HCT116 (cell line): ENCODE measurements at regions not wholly inside any gene's neighbourhood (a gene's known extent, or its start where the extent isn't known, plus 50 kb on each side); places are given as distances from the start of the nearest gene placed in this dataset.

Experiments used
- ATAC-seq: fragments of 200-7000 bp; cut with Tn5 transposase; 2 replicates; pipeline ENCODE4 v1.9.1; 2020; ENCODE audit warnings: mild to moderate bottlenecking, moderate library complexity
- BruUV-seq: library from RNA; stranded (reverse); fragments of 400-500 nt; replicated peaks from 2 replicates; lab custom pipeline; 2021; lab: Mats Ljungman, UMichigan
- CTCF ChIA-PET: fragments of 300-600 bp; sonication (Branson Sonifier 250); formaldehyde crosslinking; loops from one replicate; lab custom pipeline; 2021; ENCODE audit warnings: antibody characterized with exemption; lab: Charles Lee
- POLR2A ChIA-PET: fragments of 300-600, 350-600 bp; sonication (Branson Sonifier 250); formaldehyde crosslinking; loops from one replicate; lab custom pipeline; 2021; ENCODE audit warnings: antibody characterized with exemption; lab: Charles Lee
- RAD21 ChIA-PET, 2 experiments: fragments of 300-600 bp; sonication (Branson Sonifier 250); formaldehyde crosslinking; loops; one replicate each; lab custom pipeline; 2023; ENCODE audit warnings: low total read pairs in 2 of 2; ENCODE audit not compliant: uncharacterized antibody in 2 of 2, unreplicated experiment in 2 of 2, low non-redundant PET in 1 of 2; lab: Charles Lee
- DNase-seq: peaks from one replicate; pipeline ENCODE4 v3.0.0-alpha.2; 2010; ENCODE audit warnings: low read depth, low spot score
- H2AFZ ChIP-seq: fragments of 200-600 bp; shearing (Covaris generic), sonication (generic); 2 replicates; pipeline ENCODE4 v1.6.1; 2017; ENCODE audit warnings: low read depth, mixed run types, mixed read lengths, antibody characterized with exemption, low read length; ENCODE audit not compliant: poor library complexity, severe bottlenecking
- H3K27ac ChIP-seq: 2 replicates; pipeline ENCODE4 v1.5.1; 2012; ENCODE audit warnings: low read depth, low read length
- H3K27me3 ChIP-seq: fragments of 200-600 bp; sonication (generic); 2 replicates; pipeline ENCODE4 v1.6.1; 2016; ENCODE audit warnings: mixed run types, low read length, mixed read lengths; ENCODE audit not compliant: insufficient read depth
- H3K36me3 ChIP-seq, 2 experiments: fragments of 200-500 bp in 1 of 2; fragments of 200-600 bp in 1 of 2; sonication (Bioruptor generic) in 1 of 2; sonication (generic) in 1 of 2; 2 replicates each; pipeline versions ENCODE4 v1.5.1 to v1.6.1; 2014 to 2016; ENCODE audit warnings: low read length in 2 of 2, inconsistent platforms in 1 of 2, mixed read lengths in 1 of 2, mixed run types in 1 of 2; ENCODE audit not compliant: insufficient read depth in 2 of 2, control insufficient read depth in 1 of 2
- H3K4me1 ChIP-seq, 2 experiments: fragments of 200-600 bp in 1 of 2; sonication (generic) in 1 of 2; 2 replicates each; pipeline versions ENCODE4 v1.5.1 to v1.6.1; 2012 to 2017; ENCODE audit warnings: low read length in 2 of 2, inconsistent platforms in 1 of 2, mild to moderate bottlenecking in 1 of 2, mixed read lengths in 1 of 2, mixed run types in 1 of 2, moderate library complexity in 1 of 2; ENCODE audit not compliant: insufficient read depth in 2 of 2, control insufficient read depth in 1 of 2
- H3K4me2 ChIP-seq: fragments of 200-600 bp; sonication (generic); 2 replicates; pipeline ENCODE4 v1.6.1; 2017; ENCODE audit warnings: mixed run types, low read length, mixed read lengths
- H3K4me3 ChIP-seq, 2 experiments: fragments of 200-600 bp in 1 of 2; sonication (generic) in 1 of 2; replicated peaks in 1 of 2; 2 replicates each; pipeline ENCODE4 v1.5.1; 2011 to 2016; ENCODE audit warnings: low read length in 2 of 2, control low read depth in 1 of 2, low read depth in 1 of 2, mild to moderate bottlenecking in 1 of 2, mixed read lengths in 1 of 2, mixed run types in 1 of 2
- H3K79me2 ChIP-seq: fragments of 200-600 bp; sonication (generic); 2 replicates; pipeline ENCODE4 v1.6.1; 2017; ENCODE audit warnings: mild to moderate bottlenecking, mixed run types, low read length, moderate library complexity, mixed read lengths; ENCODE audit not compliant: insufficient read depth
- H3K9ac ChIP-seq: fragments of 200-600 bp; sonication (generic); 2 replicates; pipeline ENCODE4 v1.6.1; 2016; ENCODE audit warnings: low read length, mixed read lengths
- H3K9me2 ChIP-seq: fragments of 200-600 bp; sonication (generic), shearing (Covaris generic); 2 replicates; pipeline ENCODE4 v1.6.1; 2017; ENCODE audit warnings: mixed run types, mild to moderate bottlenecking, moderate library complexity; ENCODE audit not compliant: insufficient read depth
- H3K9me3 ChIP-seq, 2 experiments: fragments of 200-500 bp in 1 of 2; fragments of 200-600 bp in 1 of 2; sonication (Bioruptor generic) in 1 of 2; sonication (generic) in 1 of 2; 2 replicates each; pipeline ENCODE4 v1.6.1; 2014 to 2017; ENCODE audit warnings: low read length in 2 of 2, mixed read lengths in 2 of 2, inconsistent platforms in 1 of 2, low read depth in 1 of 2, mild to moderate bottlenecking in 1 of 2, mixed run types in 1 of 2, moderate library complexity in 1 of 2; ENCODE audit not compliant: control insufficient read depth in 1 of 2, insufficient read depth in 1 of 2
- H4K20me1 ChIP-seq: fragments of 200-600 bp; sonication (generic), shearing (Covaris generic); 2 replicates; pipeline ENCODE4 v1.6.1; 2017; ENCODE audit warnings: mixed run types, mild to moderate bottlenecking, moderate library complexity; ENCODE audit not compliant: insufficient read depth
- ATF3 ChIP-seq: IDR thresholded peaks from 2 replicates; pipeline ENCODE4 v1.6.1; 2012
- CBX3 ChIP-seq: IDR thresholded peaks from 2 replicates; pipeline ENCODE4 v1.6.1; 2012; ENCODE audit warnings: low read depth
- CEBPB ChIP-seq: IDR thresholded peaks from 2 replicates; pipeline ENCODE4 v1.6.1; 2012; ENCODE audit warnings: low read depth
- EZH2 ChIP-seq: fragments of 200-600 bp; sonication (generic); IDR thresholded peaks from 2 replicates; pipeline ENCODE4 v1.6.1; 2017; ENCODE audit warnings: antibody characterized with exemption, mixed run types
- FOSL1 ChIP-seq: IDR thresholded peaks from 2 replicates; pipeline ENCODE4 v1.6.1; 2012; ENCODE audit warnings: low read depth
- POLR2A ChIP-seq: IDR thresholded peaks from 2 replicates; pipeline ENCODE4 v1.7.0; 2011; ENCODE audit warnings: borderline replicate concordance; ENCODE audit not compliant: insufficient read depth, insufficient read length; ENCODE audit errors: extremely low read depth
- POLR2AphosphoS5 ChIP-seq: IDR thresholded peaks from 2 replicates; pipeline ENCODE4 v1.6.1; 2011; ENCODE audit warnings: mild to moderate bottlenecking, low read depth, low read length, moderate library complexity
- REST ChIP-seq: IDR thresholded peaks from 2 replicates; pipeline ENCODE4 v1.6.1; 2012; ENCODE audit warnings: low read depth
- ZNF274 ChIP-seq: fragments of 200-500 bp; sonication (Bioruptor generic); IDR thresholded peaks from 2 replicates; pipeline ENCODE4 v1.6.1; 2014; ENCODE audit warnings: mild to moderate bottlenecking, low read depth, low read length, inconsistent platforms
- intact Hi-C: fragments of 100-400 bp; cut with micrococcal nuclease; formaldehyde crosslinking; loops from 2 replicates; pipeline ENCODE4 v1.10.0; 2022
- TF ChIP-seq, protein P1 (sequence below): IDR thresholded peaks from 2 replicates; pipeline ENCODE4 v1.6.1; 2011; ENCODE audit warnings: mild to moderate bottlenecking, low read length, moderate library complexity; ENCODE audit not compliant: insufficient replicate concordance; ENCODE audit errors: extremely low read depth

GRCh38 chr4:79027656-79028055, 88.4 kb upstream of the PAQR3 start:
- Histone ChIP-seq H3K27me3 (peaks cover 4% of the 10 kb centered on the region), H3K4me3 (no peak overlapping the region), H3K79me2 (no peaks in the 10 kb centered on the region), H4K20me1 (no peaks in the 10 kb centered on the region), H3K4me2 (no peak overlapping the region), H3K9me3 (no peaks in the 10 kb centered on the region), H2AFZ (no peak overlapping the region), H3K9ac (no peak overlapping the region), H3K27ac (no peak overlapping the region), H3K36me3 (no peaks in the 10 kb centered on the region), H3K4me1 (no peaks in the 10 kb centered on the region), H3K9me2 (no peaks in the 10 kb centered on the region)
- POLR2A ChIA-PET = no interaction called here
- intact Hi-C loops = no loop called here
- DNase-seq (no peak), ATAC-seq (no peak)
- RAD21 ChIA-PET = no interaction called here
- CTCF ChIA-PET = no interaction called here
- TF ChIP-seq CBX3 (no peak), ATF3 (no peak), POLR2A (no peak), CEBPB (no peak), POLR2AphosphoS5 (no peak), FOSL1 (no peak)
- TF ChIP-seq, protein P1, sequence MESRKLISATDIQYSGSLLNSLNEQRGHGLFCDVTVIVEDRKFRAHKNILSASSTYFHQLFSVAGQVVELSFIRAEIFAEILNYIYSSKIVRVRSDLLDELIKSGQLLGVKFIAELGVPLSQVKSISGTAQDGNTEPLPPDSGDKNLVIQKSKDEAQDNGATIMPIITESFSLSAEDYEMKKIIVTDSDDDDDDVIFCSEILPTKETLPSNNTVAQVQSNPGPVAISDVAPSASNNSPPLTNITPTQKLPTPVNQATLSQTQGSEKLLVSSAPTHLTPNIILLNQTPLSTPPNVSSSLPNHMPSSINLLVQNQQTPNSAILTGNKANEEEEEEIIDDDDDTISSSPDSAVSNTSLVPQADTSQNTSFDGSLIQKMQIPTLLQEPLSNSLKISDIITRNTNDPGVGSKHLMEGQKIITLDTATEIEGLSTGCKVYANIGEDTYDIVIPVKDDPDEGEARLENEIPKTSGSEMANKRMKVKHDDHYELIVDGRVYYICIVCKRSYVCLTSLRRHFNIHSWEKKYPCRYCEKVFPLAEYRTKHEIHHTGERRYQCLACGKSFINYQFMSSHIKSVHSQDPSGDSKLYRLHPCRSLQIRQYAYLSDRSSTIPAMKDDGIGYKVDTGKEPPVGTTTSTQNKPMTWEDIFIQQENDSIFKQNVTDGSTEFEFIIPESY = no peak
- no TSS peak for BruUV-seq

GRCh38 chr4:79025170-79025569, 85.9 kb upstream of the PAQR3 start:
- DNase-seq (no peak), ATAC-seq (no peak)
- H3K79me2 ChIP-seq = no peaks in the 10 kb centered on the region
- ChIA-PET RAD21 (no interaction called here), CTCF (interaction anchor here (1.7 kb wide), 1 partner anchor 17 kb away, joined by 3 read pairs; no protein-coding TSS in a partner anchor), POLR2A (no interaction called here)
- H3K9ac ChIP-seq = no peak overlapping the region
- no peak overlapping the region for H3K4me3 ChIP-seq
- no peaks in the 10 kb centered on the region for H3K4me1 ChIP-seq
- no peak overlapping the region for H3K27ac ChIP-seq
- no TSS peak for BruUV-seq
- H3K9me2 ChIP-seq = no peaks in the 10 kb centered on the region
- H3K9me3 ChIP-seq = no peaks in the 10 kb centered on the region
- H3K27me3 ChIP-seq = no peaks in the 10 kb centered on the region; the same call in 1 of the 2 replicates
- no peaks in the 10 kb centered on the region for H4K20me1 ChIP-seq
- TF ChIP-seq EZH2 = no peak
- no peak for TF ChIP-seq REST
- no peak for TF ChIP-seq ZNF274
- no peak overlapping the region for H2AFZ ChIP-seq
- H3K36me3 ChIP-seq = no peaks in the 10 kb centered on the region
- intact Hi-C loops = no loop called here
- H3K4me2 ChIP-seq = no peak overlapping the region
